ENCODE measurements at regions not wholly inside any gene's neighbourhood (a gene's known extent, or its start where the extent isn't known, plus 50 kb on each side); places are given as distances from the start of the nearest gene placed in this dataset.

DNA sequence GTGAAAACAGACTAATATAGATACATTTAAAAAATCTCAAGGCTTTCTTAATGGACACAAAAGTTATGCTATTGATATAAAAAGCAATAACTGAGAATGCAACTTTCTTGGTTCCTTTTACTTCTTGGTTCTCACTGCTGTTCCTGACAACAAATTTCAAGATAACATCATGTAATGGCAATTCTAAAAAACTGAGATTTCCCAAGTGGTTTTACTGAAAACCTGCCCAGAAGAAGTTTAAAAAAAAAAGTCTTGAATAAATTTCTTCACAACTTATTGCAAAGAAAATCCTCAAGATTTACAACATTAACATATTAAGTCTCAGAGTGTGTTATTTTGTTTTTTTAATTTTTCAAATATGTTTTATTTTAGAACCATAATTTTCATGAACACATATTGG is 302.8 kb upstream of the COX7C start:
- Mint-ChIP-seq H3K36me3 (no peaks in the 10 kb centered on the region), H3K9me3 (no peaks in the 10 kb centered on the region), H3K27ac (no peak overlapping the region)
- no peak for DNase-seq (ENCODE audit: low spot score in 2 of 2)
- ATAC-seq, result no peak

DNA sequence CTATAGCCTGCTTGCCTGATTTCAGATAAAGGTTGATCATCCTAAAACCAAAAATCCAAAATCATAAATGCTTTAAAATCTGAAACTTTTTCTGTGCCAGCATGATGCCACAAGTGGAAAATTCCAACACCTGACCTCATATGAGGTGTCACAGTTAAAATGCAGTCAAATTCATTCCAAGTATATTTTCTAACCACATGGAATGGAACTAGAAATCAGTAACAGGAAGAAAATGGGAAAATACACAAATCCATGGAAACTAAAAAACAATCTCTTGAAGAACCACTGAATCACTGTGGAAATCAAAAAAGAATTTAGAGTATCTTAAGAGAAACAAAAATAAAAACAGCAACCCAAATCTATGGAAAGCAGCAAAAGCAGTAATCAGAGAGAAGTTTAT is 297.5 kb upstream of the COX7C start:
- Mint-ChIP-seq H3K9me3 (peaks cover 0 to 4% of the 10 kb centered on the region in 2 donors), H3K27ac (no peak overlapping the region), H3K36me3 (no peaks in the 10 kb centered on the region)
- ATAC-seq, result no peak
- DNase-seq (ENCODE audit: low spot score in 2 of 2), result no peak

DNA sequence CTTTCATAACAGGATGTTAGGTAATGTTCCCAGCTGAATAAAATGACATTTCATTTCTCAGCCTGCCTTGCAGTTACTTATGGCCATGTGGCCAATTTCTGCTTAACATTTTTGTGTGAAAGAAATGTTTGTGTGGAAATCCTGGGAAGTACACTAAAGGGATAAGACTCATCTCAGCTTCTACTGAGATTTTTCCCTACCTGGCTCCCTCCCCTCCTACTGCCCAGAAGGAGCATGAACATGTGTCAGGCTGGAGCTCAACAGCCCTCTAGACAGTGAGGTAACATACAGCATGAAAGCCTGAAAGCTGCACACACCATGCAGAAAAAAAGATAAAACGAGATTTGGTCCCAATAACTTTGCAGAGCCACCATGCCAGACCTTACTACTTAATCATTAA is 288.4 kb upstream of the COX7C start:
- ATAC-seq (no peak), DNase-seq (ENCODE audit: low spot score in 2 of 2) (no peak)
- H3K36me3 Mint-ChIP-seq, result no peaks in the 10 kb centered on the region

DNA sequence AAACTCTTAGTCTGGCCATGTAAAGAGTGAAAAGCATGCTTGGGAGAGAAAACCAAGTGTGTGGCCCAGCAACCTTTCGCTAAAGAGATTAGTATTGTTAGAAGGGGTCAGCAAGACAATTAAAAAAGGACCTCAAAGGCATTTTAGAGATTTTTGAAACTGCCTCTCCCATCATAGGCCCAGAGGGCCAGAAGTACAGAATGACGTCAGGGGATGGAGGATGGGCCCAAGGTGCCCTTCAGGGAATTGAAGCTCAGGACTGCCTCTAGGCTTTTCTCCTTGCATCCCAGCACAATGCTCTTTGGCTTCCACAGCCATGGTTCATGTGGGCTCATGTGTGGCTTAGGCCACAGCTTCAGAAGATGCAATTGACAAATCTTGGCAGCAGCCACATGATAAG is 287.0 kb upstream of the COX7C start:
- ATAC-seq (no peak), DNase-seq (ENCODE audit: low spot score in 2 of 2) (no peak)
- H3K36me3 Mint-ChIP-seq, result no peaks in the 10 kb centered on the region
- no peak overlapping the region for H3K27ac Mint-ChIP-seq
- H3K9me3 Mint-ChIP-seq, result peaks cover 0 to 4% of the 10 kb centered on the region in 2 donors

More for the DNA sequence above, 288.4 kb upstream of the COX7C start:
- Mint-ChIP-seq H3K27ac (no peak overlapping the region), H3K9me3 (peaks cover 0 to 4% of the 10 kb centered on the region in 2 donors)

DNA sequence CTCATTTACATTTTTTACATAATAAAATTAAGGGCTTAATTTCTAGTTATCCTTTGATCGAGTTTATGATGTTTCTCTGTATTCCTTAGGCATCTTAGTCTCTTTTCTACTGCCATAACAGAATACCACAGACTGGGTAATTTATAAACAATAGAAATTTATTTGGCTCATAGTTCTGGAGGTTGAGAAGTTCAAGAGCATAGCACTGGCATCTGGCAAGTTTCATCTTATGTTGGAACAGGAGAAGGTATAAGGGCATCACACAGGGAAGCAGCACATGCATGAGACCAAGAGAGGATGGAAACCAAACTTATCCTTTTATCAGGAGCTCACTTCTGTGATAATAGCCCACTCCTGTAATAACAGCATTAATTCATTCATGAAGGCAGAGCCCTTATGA is 284.9 kb upstream of the COX7C start:
- peaks cover 4% of the 10 kb centered on the region in 2 donors for H3K9me3 Mint-ChIP-seq
- no peak for DNase-seq (ENCODE audit: low spot score in 2 of 2)
- H3K36me3 Mint-ChIP-seq, result no peaks in the 10 kb centered on the region

DNA sequence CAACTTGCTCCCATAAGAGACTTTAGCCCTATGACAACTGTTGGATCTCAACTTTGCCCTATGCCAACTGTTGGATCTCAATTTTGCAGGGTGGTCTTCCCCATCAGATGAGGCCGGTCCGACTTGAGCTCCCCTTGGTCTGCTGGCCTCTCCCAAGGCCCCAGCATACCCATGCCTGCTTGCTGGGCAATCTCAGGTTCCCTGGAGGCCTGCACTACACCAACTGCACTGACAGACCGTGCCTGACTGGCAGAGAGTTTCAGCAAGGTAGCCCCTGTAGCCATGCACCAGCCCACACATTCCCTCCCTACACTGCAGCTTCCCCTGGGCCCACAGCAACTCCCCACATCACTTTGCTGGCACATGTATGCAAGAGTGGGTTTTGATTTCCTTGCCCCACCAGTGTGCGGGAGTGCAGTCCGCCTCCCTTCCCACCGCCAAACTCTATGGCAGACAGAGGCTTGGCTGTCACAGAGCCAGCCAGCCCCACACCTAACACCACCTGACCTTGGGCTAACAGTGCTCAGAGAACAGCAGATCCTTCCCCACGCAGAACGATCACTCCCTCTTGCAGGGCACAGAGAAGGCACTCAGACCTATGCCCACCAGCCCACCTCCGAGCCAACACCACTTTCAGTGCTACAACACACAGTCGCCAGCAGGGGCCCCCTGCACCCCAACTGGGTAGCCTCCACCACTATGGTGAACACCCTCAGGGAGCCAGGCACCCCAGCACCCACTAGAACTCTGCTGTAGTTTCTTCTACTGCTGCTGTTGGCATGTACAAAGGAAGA is 279.9 kb upstream of the COX7C start:
- ATAC-seq, result no peak
- no peak for DNase-seq (ENCODE audit: low spot score in 2 of 2)
- H3K36me3 Mint-ChIP-seq, result no peaks in the 10 kb centered on the region
- peaks cover 0 to 4% of the 10 kb centered on the region in 2 donors for H3K9me3 Mint-ChIP-seq
- no peak overlapping the region for H3K27ac Mint-ChIP-seq

More for the DNA sequence above, 284.9 kb upstream of the COX7C start:
- ATAC-seq, result no peak
- no peak overlapping the region for H3K27ac Mint-ChIP-seq

DNA sequence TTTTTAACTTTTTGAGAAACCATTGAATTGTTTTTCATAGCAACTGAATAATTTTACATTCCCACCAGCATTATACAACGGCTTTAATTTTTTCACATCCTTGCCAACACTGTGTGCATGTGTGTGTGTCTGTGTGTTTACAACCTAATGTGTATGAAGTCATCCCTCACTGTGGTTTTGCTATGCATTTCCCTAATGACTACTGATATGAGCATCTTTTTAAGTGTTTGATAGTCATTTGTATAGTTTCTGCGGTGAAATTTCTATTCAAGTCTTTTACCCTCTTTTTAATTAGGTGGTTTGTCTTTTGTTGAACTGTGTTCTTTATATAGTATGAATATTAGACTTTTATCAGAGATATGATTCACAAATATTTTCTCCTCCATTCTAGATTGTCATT is 263.1 kb upstream of the COX7C start:
- H3K27ac Mint-ChIP-seq, result no peak overlapping the region
- peaks cover 5 to 10% of the 10 kb centered on the region in 2 donors for H3K9me3 Mint-ChIP-seq
- DNase-seq (ENCODE audit: low spot score in 2 of 2), result no peak
- no peak for ATAC-seq
- no peaks in the 10 kb centered on the region for H3K36me3 Mint-ChIP-seq

DNA sequence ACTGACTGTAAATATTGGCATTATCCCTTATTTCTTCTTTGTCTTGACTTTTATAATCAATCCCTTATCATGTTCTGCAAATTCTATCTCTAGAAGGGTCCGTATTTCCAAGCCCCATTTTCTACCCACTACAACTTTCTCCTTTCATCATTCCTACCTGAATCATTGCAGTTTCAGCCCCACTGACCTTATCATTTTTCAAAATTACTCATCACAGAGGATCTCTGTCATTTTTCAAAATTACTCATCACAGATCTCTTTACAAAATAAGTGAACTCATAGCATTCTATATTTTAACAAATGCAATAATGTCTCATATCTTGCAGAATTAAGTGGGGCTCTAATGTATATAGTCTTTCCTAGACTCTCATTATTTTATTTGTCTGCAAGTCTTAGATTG is 256.9 kb upstream of the COX7C start:
- no peaks in the 10 kb centered on the region for H3K36me3 Mint-ChIP-seq
- H3K9me3 Mint-ChIP-seq, result peaks cover 0 to 14% of the 10 kb centered on the region in 2 donors
- DNase-seq (ENCODE audit: low spot score in 2 of 2) (no peak), ATAC-seq (peak; percentile 22 to 36)
- H3K27ac Mint-ChIP-seq, result no peak overlapping the region

DNA sequence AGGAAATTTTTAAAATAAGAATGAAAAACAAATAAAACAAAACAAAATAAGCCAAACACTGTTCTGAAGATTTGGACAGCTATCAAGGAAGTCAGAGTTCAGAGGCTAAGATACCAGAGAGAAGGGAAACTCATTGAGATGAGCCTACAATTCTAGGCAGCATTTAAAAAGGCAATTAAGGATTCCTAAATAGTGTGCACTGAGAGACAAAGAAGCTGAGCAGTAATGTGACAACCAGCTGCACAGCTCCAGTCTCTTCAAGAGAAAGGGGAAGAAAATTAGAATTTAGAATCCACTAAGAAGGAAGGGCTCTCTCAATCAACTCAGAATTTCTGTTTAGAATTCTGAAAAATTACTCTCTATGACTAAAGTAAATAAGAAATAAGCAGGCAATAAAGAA is 246.7 kb upstream of the COX7C start:
- no peak overlapping the region for H3K27ac Mint-ChIP-seq
- H3K9me3 Mint-ChIP-seq, result peaks cover 0 to 6% of the 10 kb centered on the region in 2 donors
- ATAC-seq (no peak), DNase-seq (ENCODE audit: low spot score in 2 of 2) (no peak)
- no peaks in the 10 kb centered on the region for H3K36me3 Mint-ChIP-seq

DNA sequence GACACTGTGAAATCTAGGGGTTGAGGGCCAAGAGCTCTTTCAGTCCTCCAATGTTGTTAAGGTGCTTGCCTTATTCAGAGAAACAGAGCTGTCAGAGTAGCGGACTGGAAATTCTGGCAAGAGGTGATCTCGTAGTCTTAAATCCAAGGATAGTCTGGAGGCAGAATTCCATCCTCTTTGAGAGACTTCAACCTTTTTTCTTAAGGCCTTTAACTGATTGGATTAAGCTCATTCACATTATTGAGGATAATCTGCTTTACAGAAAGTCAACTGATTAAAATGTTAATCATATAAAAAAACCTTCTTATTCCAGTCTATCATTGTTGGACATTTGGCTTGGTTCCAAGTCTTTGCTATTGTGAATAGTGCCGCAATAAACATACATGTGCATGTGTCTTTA is 243.1 kb upstream of the COX7C start:
- no peak for ATAC-seq
- H3K9me3 Mint-ChIP-seq, result peaks cover 0 to 6% of the 10 kb centered on the region in 2 donors
- H3K36me3 Mint-ChIP-seq, result no peaks in the 10 kb centered on the region

DNA sequence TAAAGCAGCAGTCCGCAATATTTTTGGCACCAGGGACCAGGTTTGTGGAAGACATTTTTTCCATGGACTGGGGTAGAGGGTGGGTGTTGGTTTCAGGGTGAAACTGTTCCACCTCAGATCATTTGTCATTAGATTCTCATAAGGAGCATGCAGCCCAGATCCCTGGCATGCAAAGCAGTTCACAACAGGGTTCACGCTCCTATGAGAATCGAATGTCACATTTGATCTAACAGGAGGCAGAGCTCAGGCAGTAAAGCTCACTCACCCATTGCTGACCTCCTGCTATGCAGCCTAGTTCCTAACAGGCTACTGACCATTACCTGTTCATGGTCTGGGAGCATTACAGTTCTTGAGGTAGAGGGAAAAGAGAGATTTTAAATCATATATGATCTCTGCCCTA is 241.5 kb upstream of the COX7C start:
- Mint-ChIP-seq H3K9me3 (peaks cover 0 to 2% of the 10 kb centered on the region in 2 donors), H3K27ac (no peak overlapping the region), H3K36me3 (no peaks in the 10 kb centered on the region)
- DNase-seq (ENCODE audit: low spot score in 2 of 2) (no peak), ATAC-seq (no peak)

More for the DNA sequence above, 243.1 kb upstream of the COX7C start:
- DNase-seq (ENCODE audit: low spot score in 2 of 2), result no peak
- no peak overlapping the region for H3K27ac Mint-ChIP-seq

DNA sequence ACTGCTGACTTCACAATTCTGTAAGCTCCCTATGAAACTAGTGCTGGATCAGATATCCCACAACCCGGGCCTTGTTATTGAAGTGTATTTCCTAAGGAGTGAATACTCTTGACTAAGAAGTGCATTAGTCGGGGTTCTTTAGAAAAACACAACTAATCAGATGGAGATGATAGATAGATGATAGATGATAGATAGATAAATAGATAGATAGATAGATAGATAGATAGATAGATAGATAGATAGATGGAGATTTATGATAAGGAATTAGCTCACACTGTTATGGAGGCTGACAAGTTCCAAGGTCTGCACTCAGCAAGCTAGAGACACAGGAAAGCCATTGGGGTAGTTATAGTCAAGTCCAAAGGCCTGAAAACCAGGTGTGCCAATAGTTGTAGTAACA is 214.6 kb upstream of the COX7C start:
- Mint-ChIP-seq H3K9me3 (peaks cover 0 to 8% of the 10 kb centered on the region in 2 donors), H3K27ac (no peak overlapping the region), H3K36me3 (no peaks in the 10 kb centered on the region)
- no peak for DNase-seq (ENCODE audit: low spot score in 2 of 2)
- no peak for ATAC-seq

DNA sequence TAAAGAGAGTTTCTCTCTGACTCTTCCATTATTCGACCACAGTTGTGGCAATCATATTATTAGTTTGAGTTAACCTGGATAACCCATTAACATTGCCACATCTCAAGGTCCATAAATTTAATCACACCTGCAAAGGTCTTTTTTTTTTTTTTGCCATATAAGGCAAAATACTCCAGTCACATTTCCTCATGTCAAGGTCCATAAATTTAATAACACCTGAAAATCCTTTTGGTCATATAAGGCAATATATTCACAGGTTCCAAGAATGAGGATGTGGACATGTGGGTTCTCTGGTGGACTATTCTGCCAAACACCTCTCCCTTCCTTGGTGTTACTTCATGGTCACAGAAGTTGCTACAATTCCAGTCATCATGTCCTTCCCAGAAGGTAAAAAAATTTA is 213.5 kb upstream of the COX7C start:
- ATAC-seq (no peak), DNase-seq (ENCODE audit: low spot score in 2 of 2) (no peak)
- H3K36me3 Mint-ChIP-seq, result no peaks in the 10 kb centered on the region
- H3K9me3 Mint-ChIP-seq, result peaks cover 0 to 7% of the 10 kb centered on the region in 2 donors
- no peak overlapping the region for H3K27ac Mint-ChIP-seq

DNA sequence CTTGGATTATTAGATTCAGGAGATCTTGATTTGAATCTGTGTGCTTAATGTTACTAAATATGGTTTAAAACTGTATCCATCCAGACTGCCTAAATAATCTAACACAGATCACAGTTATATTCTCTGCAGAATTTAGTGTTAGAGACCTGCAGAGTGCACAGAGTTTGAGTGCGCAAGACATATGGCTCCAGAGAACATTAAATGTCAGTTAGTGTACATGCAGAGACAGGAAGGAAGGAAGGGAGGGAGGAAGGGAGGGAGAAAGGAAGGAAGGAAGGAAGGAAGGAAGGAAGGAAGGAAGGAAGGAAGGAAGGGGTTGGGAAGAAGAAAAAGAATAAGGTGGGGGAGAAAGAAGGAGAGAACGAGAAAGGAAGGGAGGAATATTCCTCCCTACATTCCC is 210.0 kb upstream of the COX7C start:
- no peak overlapping the region for H3K27ac Mint-ChIP-seq
- DNase-seq (ENCODE audit: low spot score in 2 of 2) (no peak), ATAC-seq (no peak)
- H3K9me3 Mint-ChIP-seq, result peaks cover 0 to 10% of the 10 kb centered on the region in 2 donors
- H3K36me3 Mint-ChIP-seq, result no peaks in the 10 kb centered on the region

DNA sequence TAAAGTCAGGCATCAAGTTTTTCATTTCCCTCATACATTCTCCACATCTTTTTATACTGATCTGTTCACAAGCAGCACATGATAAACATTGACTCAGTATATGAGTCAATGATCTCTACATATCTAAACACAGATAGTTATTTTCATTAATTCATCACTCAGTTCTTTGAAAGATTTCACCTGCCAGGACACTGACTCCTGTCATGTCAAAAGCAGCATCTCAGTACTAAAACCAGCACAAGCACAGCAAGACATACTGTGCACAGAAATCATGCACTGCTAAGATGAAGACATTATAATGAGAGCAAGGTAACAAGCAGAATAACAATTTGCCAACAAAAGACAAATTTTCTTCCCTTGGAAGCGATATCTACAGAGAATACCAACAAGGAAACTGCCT is 206.1 kb upstream of the COX7C start:
- no peaks in the 10 kb centered on the region for H3K36me3 Mint-ChIP-seq
- H3K9me3 Mint-ChIP-seq, result peaks cover 0 to 5% of the 10 kb centered on the region in 2 donors
- ATAC-seq (no peak), DNase-seq (ENCODE audit: low spot score in 2 of 2) (no peak)
- H3K27ac Mint-ChIP-seq, result no peak overlapping the region

DNA sequence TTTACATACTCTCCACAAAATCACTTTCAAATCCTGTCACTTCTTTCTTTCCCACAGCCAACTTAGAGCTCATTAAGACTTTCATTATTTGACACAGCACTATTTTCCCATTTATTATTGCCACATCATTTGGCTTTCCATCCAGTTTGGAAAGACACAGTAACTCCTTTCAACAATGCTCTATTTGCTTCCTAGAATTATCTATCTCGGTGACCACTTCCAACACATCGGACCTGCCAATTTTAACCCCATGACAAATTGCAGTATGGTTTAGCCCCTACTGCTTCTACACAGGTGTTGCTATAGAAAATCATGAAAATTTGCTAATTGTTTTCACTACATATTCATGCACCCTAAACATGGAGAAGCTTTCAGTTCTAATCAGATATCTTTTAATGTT is 190.6 kb upstream of the COX7C start:
- no peak overlapping the region for H3K27ac Mint-ChIP-seq
- H3K9me3 Mint-ChIP-seq, result peaks cover 0 to 7% of the 10 kb centered on the region in 2 donors
- no peak for ATAC-seq
- no peak for DNase-seq (ENCODE audit: low spot score in 2 of 2)
- H3K36me3 Mint-ChIP-seq, result no peaks in the 10 kb centered on the region

DNA sequence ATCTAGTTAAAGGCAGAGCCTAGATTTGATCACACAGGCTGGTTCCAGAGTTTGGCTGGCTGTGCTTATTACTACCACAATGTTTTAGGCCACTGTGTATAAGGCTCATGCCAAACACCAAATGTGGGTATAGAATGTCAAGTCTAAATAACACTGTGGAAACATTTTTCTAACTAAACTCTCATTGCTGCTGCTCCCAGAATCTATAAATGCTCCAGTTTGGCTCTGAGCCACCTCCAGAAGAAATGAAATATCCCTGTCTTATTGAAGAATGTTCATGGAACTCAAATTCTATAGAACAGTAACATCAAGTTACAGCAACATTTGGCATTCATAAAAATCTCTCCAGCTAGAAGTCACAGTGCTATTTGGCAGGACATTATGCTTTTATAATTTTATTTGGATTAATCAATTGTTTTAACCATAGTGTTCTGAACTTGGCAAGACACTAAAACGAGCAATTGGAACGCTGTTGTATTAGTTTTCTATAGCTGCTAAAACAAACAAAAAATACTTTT is 178.1 kb upstream of the COX7C start:
- no peak for ATAC-seq
- no peak overlapping the region for H3K27ac Mint-ChIP-seq

More for the DNA sequence above, 178.1 kb upstream of the COX7C start:
- DNase-seq (ENCODE audit: low spot score in 2 of 2), result no peak
- no peaks in the 10 kb centered on the region for H3K36me3 Mint-ChIP-seq
- no peaks in the 10 kb centered on the region for H3K9me3 Mint-ChIP-seq

Measured in activated naive CD4-positive, alpha-beta T cell treated with anti-CD3 and anti-CD28 coated beads, Interleukin-2, amount 50 U/mL, for 72 hours (primary cell).